ENCODE measurements at regions not wholly inside any gene's neighbourhood (a gene's known extent, or its start where the extent isn't known, plus 50 kb on each side); places are given as distances from the start of the nearest gene placed in this dataset.
"Not testable (repeated sequence)": the region's sequence is repeated elsewhere in the genome, so short reads cannot be mapped to it uniquely, and the experiment has no call there.

DNA sequence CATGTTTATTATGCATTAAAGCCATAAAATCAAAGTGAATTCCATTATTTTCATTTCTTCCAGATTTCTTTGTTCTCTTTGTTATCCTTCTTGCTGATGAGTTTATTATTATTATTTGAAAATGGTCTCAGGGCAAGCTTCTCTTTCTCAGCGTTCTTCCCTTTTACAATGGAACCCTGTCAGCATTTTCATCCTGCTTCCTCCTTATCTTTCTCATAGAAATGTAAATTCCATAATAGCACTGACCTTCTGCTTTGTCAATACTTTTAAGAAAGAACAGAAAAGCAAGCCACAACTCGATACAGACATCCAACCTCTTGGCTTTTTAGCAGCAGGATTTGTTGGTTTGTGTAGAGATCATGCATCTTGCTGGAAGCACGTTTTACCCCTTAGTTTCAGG is 114.0 kb upstream of the BASP1 start:
- no peak for DNase-seq (ENCODE audit: low read depth, low spot score)
- Histone ChIP-seq H3K27me3 (ENCODE audit: control insufficient read depth, insufficient read depth, low read length) (no peaks in the 10 kb centered on the region), H3K27ac (ENCODE audit: low read length) (no peak overlapping the region), H3K9me3 (ENCODE audit: control insufficient read depth, insufficient read depth, low read length) (no peaks in the 10 kb centered on the region), H3K4me1 (ENCODE audit: control insufficient read depth, insufficient read depth, low read length) (no peaks in the 10 kb centered on the region), H3K36me3 (ENCODE audit: control insufficient read depth, insufficient read depth, low read length) (no peaks in the 10 kb centered on the region), H3K4me3 (ENCODE audit: low read length) (no peak overlapping the region)
- WGBS (ENCODE audit: insufficient coverage, insufficient read length): no CpG with 5 or more reads among the region's 3 CpGs

DNA sequence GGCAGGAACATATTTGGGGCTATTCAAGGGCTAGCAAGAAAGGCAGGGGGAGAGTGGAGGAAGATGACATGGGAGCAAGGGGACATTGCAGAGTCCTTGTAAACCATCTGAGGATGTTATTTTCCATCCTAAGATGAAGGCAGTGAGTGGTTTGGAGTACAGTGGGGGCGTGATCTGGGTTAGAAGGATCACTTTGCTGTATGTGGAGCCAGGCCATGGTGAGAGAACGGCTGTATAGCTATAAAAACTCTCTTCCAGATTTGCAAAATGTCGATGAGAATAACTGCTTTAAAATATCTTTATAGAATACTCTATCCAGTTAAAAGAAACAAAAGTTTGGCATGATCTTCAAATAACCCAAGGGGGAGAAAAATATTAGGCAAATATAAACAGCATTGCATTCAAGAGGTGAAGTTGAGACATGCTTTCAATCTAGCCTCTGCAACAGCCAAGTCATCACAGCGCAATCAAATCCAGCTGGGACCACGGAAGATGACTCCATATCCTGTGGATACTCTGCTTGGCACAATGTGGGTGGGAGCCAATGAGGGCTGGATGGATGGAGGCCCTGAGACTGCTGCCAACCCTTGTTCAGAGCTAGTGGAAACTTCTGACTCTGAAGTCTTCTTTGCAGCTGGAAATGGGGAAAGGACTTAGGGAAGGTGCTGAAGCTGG is 111.5 kb upstream of the BASP1 start:
- Histone ChIP-seq H3K36me3 (ENCODE audit: control insufficient read depth, insufficient read depth, low read length) (no peaks in the 10 kb centered on the region), H3K4me1 (ENCODE audit: control insufficient read depth, insufficient read depth, low read length) (no peaks in the 10 kb centered on the region), H3K4me3 (ENCODE audit: low read length) (no peak overlapping the region), H3K9me3 (ENCODE audit: control insufficient read depth, insufficient read depth, low read length) (no peaks in the 10 kb centered on the region), H3K27me3 (ENCODE audit: control insufficient read depth, insufficient read depth, low read length) (no peaks in the 10 kb centered on the region), H3K27ac (ENCODE audit: low read length) (no peak overlapping the region)
- DNase-seq (ENCODE audit: low read depth, low spot score): no peak
- WGBS (ENCODE audit: insufficient coverage, insufficient read length): no CpG with 5 or more reads among the region's 5 CpGs

DNA sequence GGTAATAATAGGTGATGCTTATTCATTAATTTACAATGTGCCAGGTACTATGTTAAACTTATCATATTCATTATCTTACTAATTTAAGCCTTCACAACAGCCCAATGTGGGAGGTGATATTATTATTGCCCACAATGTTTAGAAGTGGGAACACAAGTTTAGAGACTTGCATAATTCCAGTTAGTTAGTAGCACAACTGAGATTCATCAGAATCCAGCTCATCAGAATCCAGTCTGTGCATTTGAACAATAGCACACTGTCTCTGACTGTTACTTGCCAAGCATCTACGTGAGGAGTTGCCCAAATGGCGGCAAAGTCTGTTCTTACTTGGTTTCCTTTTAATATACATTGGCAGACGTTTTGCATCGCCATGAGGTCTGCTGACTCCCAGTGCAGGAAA is 110.9 kb upstream of the BASP1 start:
- no peak overlapping the region for H3K27ac ChIP-seq (ENCODE audit: low read length)
- H3K27me3 ChIP-seq (ENCODE audit: control insufficient read depth, insufficient read depth, low read length): no peaks in the 10 kb centered on the region
- no peaks in the 10 kb centered on the region for H3K4me1 ChIP-seq (ENCODE audit: control insufficient read depth, insufficient read depth, low read length)
- H3K36me3 ChIP-seq (ENCODE audit: control insufficient read depth, insufficient read depth, low read length): no peaks in the 10 kb centered on the region
- H3K9me3 ChIP-seq (ENCODE audit: control insufficient read depth, insufficient read depth, low read length): no peaks in the 10 kb centered on the region
- WGBS (ENCODE audit: insufficient coverage, insufficient read length): no CpG with 5 or more reads among the region's 4 CpGs
- no peak overlapping the region for H3K4me3 ChIP-seq (ENCODE audit: low read length)
- no peak for DNase-seq (ENCODE audit: low read depth, low spot score)

DNA sequence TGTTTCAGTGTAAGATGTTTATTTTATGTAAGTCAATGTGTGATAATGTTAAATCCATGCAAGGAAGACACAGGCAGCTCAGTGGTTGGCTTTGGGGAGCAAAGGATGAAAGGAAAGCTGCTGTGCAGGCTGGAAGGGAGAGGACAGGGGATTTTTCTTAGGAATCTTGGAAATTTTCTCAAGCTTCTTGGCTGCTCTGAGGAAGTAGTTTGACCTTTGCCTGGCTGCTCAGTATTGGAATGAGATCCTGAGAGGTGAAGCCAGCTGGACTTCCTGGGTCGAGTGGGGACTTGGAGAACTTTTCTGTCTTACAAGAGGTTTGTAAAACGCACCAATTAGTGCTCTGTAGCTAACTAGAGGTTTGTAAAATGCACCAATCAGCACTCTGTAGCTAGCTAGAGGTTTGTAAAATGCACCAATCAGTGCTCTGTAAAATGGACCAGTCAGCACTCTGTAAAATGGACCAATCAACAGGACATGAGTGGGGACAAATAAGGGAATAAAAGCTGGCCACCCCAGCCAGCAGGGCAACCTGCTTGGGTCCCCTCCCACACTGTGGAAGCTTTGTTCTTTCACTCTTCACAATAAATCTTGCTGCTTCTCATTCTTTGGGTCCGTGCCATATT is 105.2 kb upstream of the BASP1 start:
- no CpG with 5 or more reads among the region's 3 CpGs for WGBS (ENCODE audit: insufficient coverage, insufficient read length)
- DNase-seq (ENCODE audit: low read depth, low spot score): not testable (repeated sequence)

DNA sequence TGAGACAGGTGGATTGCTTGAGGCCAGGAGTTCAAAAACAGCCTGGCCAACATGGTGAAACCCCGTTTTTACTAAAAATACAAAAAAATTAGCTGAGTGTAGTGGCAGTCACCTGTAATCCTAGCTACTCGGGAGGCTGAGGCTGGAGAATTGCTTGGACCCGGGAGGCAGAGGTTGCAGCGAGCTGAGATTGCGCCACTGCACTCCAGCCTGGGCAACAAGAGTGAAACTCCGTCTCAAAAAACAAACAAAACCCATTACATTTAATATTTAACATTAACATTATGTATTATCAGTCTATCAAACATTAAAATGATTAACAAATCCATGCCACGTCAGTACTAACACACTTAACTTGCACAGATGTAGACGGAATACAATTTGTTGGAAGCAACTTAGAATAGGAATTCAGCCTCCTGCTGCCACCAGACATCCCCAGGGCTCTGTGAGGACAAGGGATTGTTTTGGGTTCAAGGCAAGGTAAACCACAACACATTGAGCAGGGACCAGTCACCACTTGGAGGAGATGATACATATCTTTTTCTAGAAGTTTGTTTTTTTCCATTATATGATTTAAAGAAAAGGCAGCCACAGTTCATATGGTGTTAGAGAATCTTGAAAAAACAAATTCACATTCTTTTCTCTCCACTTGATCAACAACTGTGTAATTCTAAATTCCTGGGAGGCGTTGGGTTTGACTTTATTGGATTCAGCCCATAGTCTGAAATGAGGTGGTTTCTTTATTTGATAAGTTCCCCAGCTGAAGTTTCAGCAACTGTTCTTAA is 104.1 kb upstream of the BASP1 start:
- 100% methylated on average over 2 of the region's 9 CpGs for WGBS (ENCODE audit: insufficient coverage, insufficient read length)
- H3K4me3 ChIP-seq (ENCODE audit: low read length): no peak overlapping the region
- no peaks in the 10 kb centered on the region for H3K36me3 ChIP-seq (ENCODE audit: control insufficient read depth, insufficient read depth, low read length)
- H3K27ac ChIP-seq (ENCODE audit: low read length): no peak overlapping the region
- no peak for DNase-seq (ENCODE audit: low read depth, low spot score)
- peaks cover 6% of the 10 kb centered on the region for H3K4me1 ChIP-seq (ENCODE audit: control insufficient read depth, insufficient read depth, low read length)
- H3K27me3 ChIP-seq (ENCODE audit: control insufficient read depth, insufficient read depth, low read length): no peaks in the 10 kb centered on the region
- H3K9me3 ChIP-seq (ENCODE audit: control insufficient read depth, insufficient read depth, low read length): no peaks in the 10 kb centered on the region

More for the DNA sequence above, 105.2 kb upstream of the BASP1 start:
- H3K27me3 ChIP-seq (ENCODE audit: control insufficient read depth, insufficient read depth, low read length); H3K4me3 ChIP-seq (ENCODE audit: low read length); H3K4me1 ChIP-seq (ENCODE audit: control insufficient read depth, insufficient read depth, low read length); H3K9me3 ChIP-seq (ENCODE audit: control insufficient read depth, insufficient read depth, low read length); H3K36me3 ChIP-seq (ENCODE audit: control insufficient read depth, insufficient read depth, low read length); H3K27ac ChIP-seq (ENCODE audit: low read length): not testable (repeated sequence)

DNA sequence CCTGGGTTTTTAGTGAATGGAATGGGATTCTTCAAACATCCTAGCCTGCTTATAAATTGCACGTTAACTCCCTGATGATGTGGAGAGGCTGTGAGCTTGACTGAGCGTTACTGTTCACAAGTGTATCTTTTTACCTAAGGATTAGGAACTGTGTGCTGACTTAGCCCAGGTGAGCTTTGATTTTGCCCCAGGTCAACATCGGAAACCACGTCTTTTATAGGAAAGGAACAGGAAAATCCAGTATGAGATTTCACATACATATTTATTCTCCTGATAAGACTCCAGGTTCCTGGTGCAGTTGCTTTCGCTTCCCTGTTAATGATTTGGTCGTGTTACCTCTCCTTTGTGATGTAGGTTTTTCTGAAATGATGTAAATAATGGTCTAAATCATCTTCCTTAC is 103.2 kb upstream of the BASP1 start:
- Histone ChIP-seq H3K9me3 (ENCODE audit: control insufficient read depth, insufficient read depth, low read length) (no peaks in the 10 kb centered on the region), H3K4me3 (ENCODE audit: low read length) (no peak overlapping the region), H3K27ac (ENCODE audit: low read length) (no peak overlapping the region), H3K27me3 (ENCODE audit: control insufficient read depth, insufficient read depth, low read length) (no peaks in the 10 kb centered on the region), H3K36me3 (ENCODE audit: control insufficient read depth, insufficient read depth, low read length) (no peaks in the 10 kb centered on the region), H3K4me1 (ENCODE audit: control insufficient read depth, insufficient read depth, low read length) (peaks cover 6% of the 10 kb centered on the region)
- DNase-seq (ENCODE audit: low read depth, low spot score): no peak
- WGBS (ENCODE audit: insufficient coverage, insufficient read length): no CpG with 5 or more reads among the region's 6 CpGs

DNA sequence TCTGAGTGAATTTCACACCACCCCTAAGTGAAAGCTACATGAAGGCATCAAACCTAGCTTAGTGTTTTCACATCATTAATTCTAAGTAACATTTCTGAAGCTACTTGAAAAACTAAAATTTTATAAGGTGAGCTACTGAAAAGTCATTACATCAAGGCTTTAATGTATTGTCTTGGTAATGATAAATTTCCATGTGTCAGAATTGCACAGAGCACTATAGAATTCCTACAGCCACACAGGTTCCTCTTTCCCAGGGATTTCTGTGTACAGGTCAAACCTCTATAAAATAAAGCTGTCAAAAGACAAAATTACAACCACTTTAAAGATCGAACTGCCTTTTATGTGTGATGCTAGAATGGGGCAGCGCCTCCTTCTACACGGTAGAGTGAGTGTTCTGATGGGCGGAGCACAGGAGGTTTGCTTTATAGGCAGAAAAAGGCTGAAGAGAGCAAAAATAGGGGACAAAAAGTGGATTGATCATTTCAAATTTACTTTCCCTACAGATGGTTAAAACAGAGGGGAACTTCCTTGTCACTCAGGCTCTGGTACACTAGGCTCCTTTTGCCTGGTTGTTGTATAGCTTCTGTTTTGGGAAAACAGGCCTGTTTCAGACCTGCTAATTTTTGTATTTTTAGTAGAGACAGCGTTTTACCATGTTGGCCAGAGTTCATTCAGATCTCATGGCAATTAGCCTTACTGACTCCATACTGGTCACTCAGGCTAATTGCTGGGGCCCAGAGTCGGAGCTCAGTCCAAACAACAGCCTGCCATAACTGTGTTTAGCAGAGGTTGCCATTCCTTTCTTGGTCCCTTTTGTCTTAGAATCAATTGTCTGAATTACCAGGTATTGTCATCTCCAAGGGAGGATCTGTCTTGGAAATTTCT is 102.5 kb upstream of the BASP1 start:
- H3K27ac ChIP-seq (ENCODE audit: low read length): no peak overlapping the region
- no peak overlapping the region for H3K4me3 ChIP-seq (ENCODE audit: low read length)
- DNase-seq (ENCODE audit: low read depth, low spot score): no peak
- no peaks in the 10 kb centered on the region for H3K36me3 ChIP-seq (ENCODE audit: control insufficient read depth, insufficient read depth, low read length)
- peaks cover 6% of the 10 kb centered on the region for H3K4me1 ChIP-seq (ENCODE audit: control insufficient read depth, insufficient read depth, low read length)
- H3K27me3 ChIP-seq (ENCODE audit: control insufficient read depth, insufficient read depth, low read length): no peaks in the 10 kb centered on the region
- no peaks in the 10 kb centered on the region for H3K9me3 ChIP-seq (ENCODE audit: control insufficient read depth, insufficient read depth, low read length)
- WGBS (ENCODE audit: insufficient coverage, insufficient read length): no CpG with 5 or more reads among the region's 6 CpGs

DNA sequence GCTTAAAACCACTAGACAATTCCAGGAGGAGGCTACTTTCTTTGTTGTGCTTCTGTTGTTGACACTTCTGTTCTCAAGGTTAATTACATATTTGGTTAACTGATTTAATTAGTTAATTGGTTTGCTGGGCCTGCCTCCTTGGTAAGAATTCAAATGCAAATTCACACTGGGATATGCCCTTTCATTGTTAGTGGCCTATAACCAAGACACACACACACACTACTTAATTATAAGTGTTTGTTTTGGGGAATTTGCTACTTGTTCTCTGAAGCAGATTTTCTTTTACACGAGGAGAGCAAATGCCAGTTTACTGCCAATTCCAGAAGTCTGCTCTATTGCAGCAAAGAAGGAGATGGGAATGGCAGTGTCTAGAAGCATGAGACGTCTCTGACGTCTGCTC is 101.6 kb upstream of the BASP1 start:
- Histone ChIP-seq H3K27ac (ENCODE audit: low read length) (no peak overlapping the region), H3K9me3 (ENCODE audit: control insufficient read depth, insufficient read depth, low read length) (no peaks in the 10 kb centered on the region), H3K27me3 (ENCODE audit: control insufficient read depth, insufficient read depth, low read length) (no peaks in the 10 kb centered on the region), H3K36me3 (ENCODE audit: control insufficient read depth, insufficient read depth, low read length) (no peaks in the 10 kb centered on the region), H3K4me3 (ENCODE audit: low read length) (no peak overlapping the region), H3K4me1 (ENCODE audit: control insufficient read depth, insufficient read depth, low read length) (peaks cover 6% of the 10 kb centered on the region)
- DNase-seq (ENCODE audit: low read depth, low spot score): no peak
- no CpG with 5 or more reads among the region's 3 CpGs for WGBS (ENCODE audit: insufficient coverage, insufficient read length)

DNA sequence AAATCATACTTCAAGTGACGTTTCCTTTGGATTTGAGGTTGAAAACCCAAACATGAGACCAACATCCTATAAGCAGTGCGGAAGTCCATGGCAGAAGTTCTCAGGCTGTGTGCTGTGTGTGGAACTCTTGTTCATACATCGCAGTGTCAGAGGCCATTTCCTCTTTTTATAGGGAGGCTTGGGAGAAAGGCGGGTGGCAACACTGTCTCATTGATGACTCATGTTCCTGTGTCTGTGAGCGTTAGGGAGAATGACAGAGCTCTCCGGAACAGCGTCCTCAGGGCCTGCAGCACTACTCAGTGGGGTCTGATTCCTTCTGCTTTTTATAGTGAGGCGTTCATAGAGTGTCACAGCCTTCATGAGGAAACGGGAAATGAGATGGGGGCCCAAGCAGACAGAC is 98.8 kb upstream of the BASP1 start:
- no peaks in the 10 kb centered on the region for H3K36me3 ChIP-seq (ENCODE audit: control insufficient read depth, insufficient read depth, low read length)
- H3K4me3 ChIP-seq (ENCODE audit: low read length): no peak overlapping the region
- H3K9me3 ChIP-seq (ENCODE audit: control insufficient read depth, insufficient read depth, low read length): no peaks in the 10 kb centered on the region
- DNase-seq (ENCODE audit: low read depth, low spot score): no peak
- no CpG with 5 or more reads among the region's 9 CpGs for WGBS (ENCODE audit: insufficient coverage, insufficient read length)
- H3K4me1 ChIP-seq (ENCODE audit: control insufficient read depth, insufficient read depth, low read length): peaks cover 6% of the 10 kb centered on the region
- H3K27ac ChIP-seq (ENCODE audit: low read length): no peak overlapping the region
- H3K27me3 ChIP-seq (ENCODE audit: control insufficient read depth, insufficient read depth, low read length): no peaks in the 10 kb centered on the region

DNA sequence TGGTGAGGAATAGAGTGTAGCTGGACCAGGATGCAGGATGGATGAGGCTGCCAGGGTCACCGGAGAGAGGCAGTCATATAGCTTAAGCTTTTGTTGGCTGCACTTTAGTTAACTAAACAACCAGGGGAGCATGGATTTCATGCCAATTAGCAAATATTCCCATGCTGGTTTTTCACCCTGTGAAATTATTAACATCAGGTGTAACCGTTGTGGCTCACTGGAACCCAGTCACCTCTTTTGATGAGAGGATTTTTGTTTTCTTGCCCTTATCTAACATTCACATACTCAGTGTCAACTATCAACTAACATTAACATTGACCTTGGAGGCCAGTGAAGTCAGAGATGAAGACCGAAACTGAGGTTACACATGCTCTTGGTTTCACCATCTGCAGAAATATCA is 97.2 kb upstream of the BASP1 start:
- no CpG with 5 or more reads among the region's 3 CpGs for WGBS (ENCODE audit: insufficient coverage, insufficient read length)
- no peak overlapping the region for H3K4me3 ChIP-seq (ENCODE audit: low read length)

More for the DNA sequence above, 97.2 kb upstream of the BASP1 start:
- peaks cover 6% of the 10 kb centered on the region for H3K4me1 ChIP-seq (ENCODE audit: control insufficient read depth, insufficient read depth, low read length)
- no peaks in the 10 kb centered on the region for H3K27me3 ChIP-seq (ENCODE audit: control insufficient read depth, insufficient read depth, low read length)
- H3K27ac ChIP-seq (ENCODE audit: low read length): no peak overlapping the region
- DNase-seq (ENCODE audit: low read depth, low spot score): no peak
- no peaks in the 10 kb centered on the region for H3K36me3 ChIP-seq (ENCODE audit: control insufficient read depth, insufficient read depth, low read length)
- no peaks in the 10 kb centered on the region for H3K9me3 ChIP-seq (ENCODE audit: control insufficient read depth, insufficient read depth, low read length)

Data from iPS DF 6.9 (cell line).